ENCODE measurements at regions not wholly inside any gene's neighbourhood (a gene's known extent, or its start where the extent isn't known, plus 50 kb on each side); places are given as distances from the start of the nearest gene placed in this dataset.
A peak's percentile ranks its signal among the peaks of the same experiment; 100 is the strongest.
"Not testable (repeated sequence)": the region's sequence is repeated elsewhere in the genome, so short reads cannot be mapped to it uniquely, and the experiment has no call there.

DNA sequence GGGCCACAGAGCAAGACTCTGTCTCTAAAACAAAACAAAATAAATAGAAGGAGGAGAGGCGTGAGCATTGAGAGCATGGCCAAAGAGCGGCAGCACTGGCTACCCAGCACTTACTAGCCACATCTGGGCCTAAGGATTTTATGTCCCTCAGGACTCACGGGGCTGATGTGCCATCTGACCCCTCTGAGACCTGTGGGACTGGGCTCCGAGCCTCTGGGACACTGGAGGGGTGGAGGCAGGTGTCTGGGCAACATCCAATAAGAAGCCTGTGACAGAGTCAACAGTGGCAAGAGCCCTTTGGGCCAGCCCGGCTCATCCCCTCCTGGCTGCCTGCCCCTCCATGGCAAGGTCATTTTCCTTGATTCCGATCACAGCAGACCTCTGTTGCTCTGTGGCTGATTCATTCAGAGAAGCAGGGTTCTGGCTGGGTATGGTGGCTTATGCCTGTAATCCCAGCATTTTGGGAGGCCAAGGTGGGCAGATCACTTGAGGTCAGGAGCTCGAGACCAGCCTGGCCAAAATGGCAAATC is 60.7 kb downstream of the RRM2 start:
- DNase-seq (ENCODE audit: low spot score): no peak

DNA sequence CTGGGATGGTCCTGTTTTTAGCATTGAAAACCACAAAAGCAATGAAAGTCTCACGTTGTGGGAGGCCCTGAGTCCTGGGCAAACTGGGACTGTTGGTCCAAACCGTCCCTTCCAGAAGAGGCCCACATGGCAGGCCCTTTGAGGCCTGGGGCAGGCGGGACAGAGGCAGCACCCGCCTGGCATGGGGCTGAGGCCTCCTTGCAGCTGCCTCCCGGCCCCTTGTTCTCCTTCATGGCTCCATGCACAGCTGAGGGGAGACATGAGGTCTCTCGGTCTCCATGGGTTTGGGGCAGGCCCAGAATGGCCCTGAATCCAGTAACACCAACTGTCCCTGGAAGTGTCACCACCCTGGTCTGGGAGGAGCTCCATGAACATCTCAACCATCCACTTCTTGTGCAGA is 61.9 kb downstream of the RRM2 start:
- no peak for DNase-seq (ENCODE audit: low spot score)

DNA sequence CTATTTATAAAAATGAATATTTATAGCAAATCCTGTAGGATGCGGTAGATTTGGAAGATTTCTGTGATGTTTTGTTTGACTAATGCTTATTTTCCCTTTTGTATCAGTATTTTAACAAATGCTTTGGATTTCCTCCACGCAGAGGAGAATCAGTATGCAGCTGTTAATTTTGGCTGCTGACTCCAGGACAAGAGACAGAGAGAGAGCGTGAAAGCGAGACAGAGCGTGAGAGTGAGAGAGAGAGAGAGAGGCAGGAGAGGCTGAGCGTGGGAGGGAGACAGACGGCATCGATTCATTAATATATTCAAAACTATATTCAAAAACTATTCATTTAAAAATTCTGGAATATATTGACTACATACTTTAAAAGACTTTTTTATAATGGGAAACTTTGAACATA is 62.5 kb downstream of the RRM2 start:
- no peak for DNase-seq (ENCODE audit: low spot score)

DNA sequence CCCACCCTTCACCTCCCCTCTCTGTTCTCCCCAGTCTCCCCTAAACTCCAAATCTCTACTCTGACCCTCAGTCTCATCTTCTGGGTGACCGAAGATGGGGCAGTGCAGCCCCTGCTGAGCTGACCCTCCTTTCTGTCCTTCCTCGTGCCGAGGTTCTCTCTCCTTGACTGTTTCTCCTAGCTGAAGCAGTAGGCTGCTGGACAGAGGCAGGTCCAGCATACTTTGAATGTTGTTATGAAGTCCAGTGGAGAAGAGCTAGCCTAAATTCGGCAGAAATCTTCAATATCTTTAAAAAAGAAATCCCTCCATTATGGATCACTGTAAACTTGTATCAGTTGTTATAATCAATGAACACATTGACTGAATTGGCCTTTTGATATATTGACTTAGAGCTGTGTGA is 63.2 kb downstream of the RRM2 start:
- no peak for DNase-seq (ENCODE audit: low spot score)

DNA sequence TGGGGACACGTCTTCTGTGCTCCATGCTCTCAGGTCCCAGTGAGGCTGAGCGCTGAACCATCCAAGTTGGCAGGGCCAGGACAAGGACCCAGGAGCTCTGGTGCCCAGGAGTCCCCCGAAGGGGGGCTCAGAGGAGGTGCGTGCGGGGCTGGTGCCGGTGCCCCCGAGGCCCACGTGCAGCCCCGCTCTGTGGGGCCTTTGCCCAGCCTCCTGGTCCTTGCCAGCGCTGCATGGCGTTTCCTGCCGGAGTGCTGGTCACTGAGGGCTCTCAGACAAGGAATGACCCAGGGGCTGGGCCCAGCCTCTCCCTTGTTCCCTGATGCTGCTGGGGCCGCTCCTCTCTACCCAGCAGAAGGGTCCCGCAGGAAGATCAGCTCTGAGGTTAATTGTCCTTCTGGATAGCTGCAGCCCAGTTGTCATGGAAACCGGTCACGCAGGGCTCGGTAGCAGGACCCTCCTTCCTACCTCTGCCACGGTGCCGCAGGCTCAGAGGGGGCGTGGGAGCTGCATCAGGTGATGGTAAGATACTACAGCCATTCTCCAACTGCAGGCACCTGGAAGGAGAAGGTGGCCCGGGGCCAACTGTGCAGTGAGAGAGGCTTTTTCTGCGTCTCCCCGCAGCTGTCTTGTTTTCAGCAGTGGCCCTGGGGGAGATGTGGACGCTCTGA is 64.5 kb downstream of the RRM2 start:
- DNase-seq (ENCODE audit: low spot score): no peak

DNA sequence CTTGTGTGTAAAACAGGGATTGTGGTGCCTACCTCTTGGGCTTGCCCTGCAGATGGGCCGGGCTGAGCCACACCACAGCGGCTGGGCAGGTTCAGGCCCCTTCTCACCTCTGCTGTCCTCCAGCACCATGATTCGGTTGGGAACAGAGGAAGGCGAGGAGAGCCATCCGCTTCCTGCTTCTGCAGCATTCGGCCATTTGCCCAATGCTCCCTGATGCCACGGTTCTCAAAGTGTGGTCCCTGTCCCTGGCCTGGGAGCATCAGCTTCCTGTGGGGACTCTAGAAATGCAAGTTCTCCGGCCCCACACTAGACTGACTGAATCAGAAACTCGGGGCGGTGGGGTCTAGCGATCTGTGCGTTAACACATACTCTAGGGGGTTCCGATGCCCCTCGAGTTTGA is 65.1 kb downstream of the RRM2 start:
- DNase-seq (ENCODE audit: low spot score): no peak

DNA sequence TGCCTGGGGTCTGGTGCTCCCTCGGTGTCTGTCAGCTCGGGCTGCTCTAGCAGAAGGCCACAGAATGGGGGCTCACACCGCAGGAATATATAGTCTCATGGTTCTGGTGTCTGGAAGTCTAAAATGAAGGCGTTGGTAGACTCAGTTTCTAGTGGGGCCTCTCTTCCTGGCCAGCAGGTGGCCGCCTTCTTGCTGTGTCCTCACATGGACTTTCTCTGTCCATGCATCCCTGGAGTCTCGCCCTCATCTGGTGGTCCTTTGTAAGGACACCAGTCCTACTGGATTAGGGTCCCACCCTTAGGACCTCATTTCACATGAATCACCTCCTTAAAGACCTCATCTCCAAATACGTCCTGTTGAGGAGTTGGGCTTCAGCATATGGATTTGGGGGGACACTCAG is 65.7 kb downstream of the RRM2 start:
- peak; percentile 19 for DNase-seq (ENCODE audit: low spot score)

DNA sequence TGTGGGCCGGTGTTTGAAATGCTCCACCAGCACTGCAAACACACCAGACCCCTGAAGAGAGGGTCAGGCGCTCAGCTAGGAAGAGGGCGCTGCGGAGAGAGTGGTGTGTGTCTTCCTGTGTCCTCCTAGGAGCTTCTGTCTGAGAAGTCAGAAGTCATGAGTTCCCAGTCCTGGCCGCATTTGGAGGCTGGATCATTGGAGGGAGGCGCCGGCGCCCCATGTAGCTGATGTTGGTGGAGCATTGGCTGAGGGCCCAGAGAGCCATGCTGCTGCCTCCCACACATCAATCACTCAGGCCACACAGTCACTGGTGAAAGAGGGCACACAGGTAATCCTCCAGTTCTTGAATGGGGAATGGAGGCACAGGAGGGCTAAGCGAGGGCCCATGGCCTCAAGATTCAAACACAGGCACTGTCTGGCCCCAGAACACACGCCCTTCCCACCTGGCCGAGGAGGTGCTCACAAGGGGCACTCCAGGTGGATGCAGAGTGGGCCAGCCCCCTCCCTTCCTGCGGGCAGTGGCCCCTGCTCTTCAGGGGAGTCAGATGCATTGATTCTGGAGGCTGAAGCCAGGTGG is 66.3 kb downstream of the RRM2 start:
- DNase-seq (ENCODE audit: low spot score): no peak

DNA sequence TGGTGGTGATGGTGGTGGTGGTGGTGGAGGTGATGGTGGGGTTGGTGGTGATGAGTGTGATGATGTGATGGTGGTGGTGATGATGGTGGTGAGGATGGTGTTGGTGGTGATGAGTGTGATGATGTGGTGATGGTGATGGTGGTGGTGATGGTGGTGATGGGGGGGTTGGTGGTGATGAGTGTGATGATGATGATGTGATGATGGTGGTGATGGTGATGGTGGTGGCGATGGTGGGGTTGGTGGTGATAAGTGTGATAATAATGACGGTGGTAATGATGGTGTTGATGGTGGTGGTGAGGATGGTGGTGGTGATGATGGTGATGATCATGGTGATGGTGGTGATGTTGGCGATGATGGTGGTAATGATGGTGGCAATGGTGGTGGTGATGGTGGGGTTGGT is 67.7 kb downstream of the RRM2 start:
- DNase-seq (ENCODE audit: low spot score): no peak

DNA sequence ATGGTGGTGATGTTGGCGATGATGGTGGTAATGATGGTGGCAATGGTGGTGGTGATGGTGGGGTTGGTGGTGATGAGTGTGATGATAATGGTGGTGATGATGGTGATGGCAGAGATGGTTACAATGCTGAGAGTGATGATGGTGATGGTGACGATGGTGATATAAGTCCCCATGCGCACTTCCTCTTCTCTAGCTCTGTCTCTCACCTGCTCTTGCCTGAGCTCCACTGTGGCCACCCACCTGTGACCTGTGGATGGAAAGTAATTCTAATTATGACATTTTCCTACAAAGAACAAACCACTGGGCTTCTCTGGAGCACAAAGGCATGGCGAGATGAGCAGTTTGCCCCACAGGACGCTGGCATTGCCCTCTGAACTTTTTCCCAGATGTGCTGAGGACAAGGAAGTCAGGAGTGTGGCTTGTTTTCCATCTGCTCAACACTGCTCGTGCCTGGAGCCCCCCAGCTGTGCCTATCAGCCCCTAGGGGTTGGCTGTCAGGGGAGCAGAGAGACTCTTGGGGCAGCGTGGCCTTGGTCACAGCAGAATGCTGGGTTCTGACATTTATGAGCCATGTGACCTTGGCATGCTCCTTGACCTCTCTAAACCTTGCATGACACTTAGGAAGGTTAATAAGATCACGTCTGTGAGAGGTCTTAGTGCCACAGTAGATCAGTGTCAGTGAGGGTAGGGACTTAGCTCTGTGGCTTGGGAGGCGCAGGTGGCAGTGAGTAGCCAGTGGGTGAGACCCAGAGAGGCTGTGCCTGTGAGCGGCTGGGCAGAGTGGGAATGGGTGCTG is 68.4 kb downstream of the RRM2 start:
- DNase-seq (ENCODE audit: low spot score): no peak

DNA sequence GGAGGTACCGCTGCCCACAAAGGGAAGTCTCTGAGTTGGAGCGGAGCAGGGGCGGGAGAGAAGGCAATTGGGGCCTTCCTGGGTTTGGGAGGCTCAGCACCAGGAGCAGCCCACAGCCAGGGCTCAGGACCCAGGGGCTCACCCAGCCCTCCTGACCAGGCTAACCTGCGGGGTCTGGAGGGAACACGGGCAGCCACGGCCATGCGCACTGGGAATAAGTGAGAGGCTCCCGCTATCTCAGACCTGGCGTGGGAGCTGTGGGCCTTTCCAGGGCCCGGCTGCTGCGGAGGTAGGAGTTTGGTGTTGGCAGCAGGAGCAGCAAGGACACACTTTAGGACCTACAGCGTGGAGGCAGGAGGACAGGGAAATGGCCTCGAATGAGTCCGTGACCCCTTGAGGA is 69.0 kb downstream of the RRM2 start:
- no peak for DNase-seq (ENCODE audit: low spot score)

DNA sequence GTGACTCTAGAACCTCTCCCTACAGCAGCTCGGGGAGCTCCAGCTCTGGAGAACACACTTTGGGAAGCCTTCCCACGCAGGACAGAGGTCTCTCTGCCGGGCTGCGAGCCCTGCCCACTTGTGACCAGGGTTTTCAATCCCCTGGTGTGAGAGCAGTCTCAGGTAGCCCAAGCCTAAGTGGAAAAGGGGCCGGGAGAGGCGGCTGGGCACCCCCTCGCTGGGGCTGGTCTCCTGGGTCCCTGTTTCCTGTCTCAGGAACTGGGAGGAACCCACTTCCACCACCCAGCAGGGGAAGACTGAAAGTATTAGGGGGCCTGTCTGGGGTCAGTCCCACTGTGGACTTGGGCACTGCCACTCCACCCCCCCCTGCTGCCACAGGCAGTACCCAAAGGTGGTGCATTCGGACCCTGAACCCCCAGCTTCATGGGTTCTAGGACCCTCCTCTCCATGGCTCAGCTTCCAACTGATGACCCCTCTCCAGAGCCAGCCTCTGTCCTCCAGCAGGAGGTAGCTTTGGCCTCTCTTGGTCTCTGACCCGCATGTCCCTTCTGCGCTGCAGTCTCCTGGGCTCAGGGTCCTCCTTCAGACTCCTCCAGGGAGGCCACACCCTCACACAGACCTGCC is 70.0 kb downstream of the RRM2 start:
- no peak for DNase-seq (ENCODE audit: low spot score)

DNA sequence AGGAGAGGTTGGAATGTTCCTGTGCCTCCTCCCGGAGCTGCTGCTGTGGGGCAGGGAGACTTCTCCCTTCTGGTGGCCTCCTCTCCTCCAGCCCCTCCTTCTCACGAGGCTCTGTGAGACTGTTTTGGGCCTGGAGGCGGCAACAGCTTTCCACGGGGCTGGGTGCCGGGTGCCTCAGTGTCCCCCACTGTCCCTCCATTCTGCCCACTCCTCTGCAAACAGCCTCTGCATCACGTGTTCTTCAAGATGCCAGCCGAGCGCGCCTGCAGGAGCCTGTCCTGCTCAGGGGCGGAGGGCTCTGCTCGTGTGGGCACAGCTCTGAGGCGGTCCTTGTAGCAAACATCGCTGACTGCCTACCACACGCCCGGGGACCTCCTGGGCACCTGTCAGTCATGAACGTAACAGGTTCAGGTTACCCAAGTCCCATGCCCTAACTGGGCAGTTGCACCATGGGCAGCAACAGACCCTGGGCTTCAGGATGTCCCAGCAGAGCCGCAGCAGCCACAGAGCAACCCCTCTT is 70.8 kb downstream of the RRM2 start:
- DNase-seq (ENCODE audit: low spot score): no peak

DNA sequence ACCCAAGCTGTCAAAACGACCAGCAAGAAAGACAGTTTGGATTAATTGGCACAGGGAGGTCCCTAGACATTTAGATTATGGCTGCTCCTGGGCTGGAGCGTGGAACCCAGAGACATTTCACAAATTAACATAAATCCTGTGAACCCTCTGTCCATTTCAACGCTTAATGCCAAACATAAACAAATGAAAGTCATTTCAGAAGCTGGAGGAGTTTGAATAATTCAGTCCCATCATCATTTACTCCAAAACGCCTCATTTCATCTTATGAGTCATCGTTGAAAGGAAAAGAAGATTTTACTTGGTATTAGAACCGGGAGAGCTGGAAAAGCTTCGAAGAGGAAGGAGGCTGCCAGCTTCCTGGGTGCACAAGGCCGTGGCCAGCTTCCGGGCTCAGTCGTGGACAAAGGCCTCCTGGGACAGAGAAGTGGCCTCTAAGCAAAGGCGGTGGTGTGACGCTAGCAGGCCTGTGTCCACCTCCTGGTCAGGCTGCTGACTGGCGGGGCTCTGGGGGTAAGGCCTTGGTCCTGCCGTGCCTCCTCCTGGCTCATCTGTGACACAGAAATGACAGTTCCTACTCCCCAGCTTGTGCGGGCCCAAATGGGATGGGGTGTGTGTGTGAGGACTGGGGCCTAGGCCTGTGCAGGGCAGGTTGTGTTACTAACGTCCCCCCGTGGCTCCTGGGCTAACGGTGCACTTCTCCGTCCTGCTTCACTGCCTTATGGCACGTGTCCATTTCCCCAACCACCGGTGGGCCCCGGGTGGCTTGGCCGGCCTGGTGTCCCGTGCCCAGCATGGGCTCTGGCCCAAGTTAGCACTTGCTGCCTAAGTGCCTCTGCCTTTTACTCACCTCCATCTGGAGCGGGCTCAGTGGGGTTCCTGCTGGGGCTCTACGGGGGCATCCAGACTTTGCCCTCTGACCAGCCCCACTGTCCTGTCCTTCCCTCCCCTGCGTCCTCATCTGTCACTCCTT is 71.6 kb downstream of the RRM2 start:
- DNase-seq (ENCODE audit: low spot score): no peak

DNA sequence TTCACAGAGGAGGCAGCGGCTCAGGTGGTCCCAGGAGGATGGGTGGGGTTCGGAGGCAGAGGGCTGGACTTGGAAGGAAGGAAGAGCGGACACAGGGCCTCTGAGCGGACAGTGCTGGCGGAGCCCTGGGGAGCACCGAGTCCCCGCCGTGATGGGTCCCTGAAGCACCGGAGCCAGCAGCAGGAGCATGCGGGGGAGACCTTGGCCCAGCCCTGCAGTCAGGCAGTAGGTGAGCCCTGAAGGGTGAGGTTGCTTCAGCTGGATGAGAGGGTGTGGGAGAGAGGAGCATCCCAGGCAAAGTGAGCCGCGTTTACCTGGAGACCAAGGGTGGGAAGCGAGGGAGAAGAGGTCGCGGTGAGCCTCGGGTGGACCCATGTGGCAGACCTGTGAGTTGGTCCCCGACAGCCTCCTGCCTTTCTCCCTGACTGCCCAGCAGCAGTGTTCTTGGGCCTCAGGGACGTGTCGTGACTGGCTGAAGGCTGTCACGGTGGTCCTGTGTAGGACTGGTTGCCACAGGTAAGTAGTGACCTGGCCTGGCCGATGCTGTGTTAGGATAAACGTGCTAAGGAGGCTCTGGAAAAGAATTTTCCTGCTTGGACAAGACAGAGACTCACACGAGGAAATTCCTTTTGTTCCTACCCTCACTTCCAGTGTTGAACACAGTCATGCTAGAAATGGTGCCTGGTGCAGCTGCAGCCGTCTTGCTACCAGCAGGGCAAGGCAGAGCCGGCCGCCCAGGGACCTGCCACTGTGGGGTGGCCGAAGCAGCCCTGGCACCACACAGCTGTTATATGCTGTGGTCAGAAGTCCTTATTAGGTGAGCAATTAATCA is 73.0 kb downstream of the RRM2 start:
- no peak for DNase-seq (ENCODE audit: low spot score)

DNA sequence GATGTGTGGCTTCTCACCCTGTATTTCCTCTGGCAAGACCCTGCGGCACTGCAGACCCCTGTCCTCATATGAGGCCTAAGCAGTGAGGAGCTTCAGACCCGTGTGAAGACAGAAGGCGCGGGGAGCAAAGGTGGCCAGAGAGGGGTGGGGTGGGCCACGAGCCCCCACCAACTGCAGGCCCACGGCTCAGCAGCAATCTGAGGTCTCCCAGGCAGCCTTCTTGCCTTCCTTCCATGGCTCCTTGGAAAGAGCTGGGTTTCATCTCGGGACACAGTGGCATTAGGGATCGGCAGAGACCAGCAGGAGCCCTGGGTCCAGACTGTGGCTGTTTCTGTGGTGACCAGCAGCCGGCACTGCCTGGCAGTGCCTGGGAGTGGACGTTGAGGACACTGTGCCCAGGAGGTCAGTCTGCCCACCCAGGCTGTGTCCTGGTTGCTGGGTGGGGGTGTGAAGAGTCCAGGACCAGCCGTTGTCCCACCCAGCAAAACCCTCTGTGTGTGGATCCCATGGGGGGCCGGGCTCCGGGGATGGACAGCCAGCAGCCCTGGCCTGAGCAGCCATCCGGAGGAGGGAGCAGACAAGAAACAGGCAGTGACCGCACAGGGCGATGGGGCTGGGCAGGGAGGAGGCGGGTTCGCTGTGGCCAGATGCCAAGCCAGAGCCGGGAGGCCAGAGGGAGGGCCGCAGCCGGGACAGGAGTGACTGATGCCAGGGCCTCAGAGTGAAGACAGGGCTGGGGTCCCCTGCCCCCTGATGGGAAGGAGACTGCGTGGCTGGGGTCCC is 73.8 kb downstream of the RRM2 start:
- DNase-seq (ENCODE audit: low spot score): peak; percentile 17

DNA sequence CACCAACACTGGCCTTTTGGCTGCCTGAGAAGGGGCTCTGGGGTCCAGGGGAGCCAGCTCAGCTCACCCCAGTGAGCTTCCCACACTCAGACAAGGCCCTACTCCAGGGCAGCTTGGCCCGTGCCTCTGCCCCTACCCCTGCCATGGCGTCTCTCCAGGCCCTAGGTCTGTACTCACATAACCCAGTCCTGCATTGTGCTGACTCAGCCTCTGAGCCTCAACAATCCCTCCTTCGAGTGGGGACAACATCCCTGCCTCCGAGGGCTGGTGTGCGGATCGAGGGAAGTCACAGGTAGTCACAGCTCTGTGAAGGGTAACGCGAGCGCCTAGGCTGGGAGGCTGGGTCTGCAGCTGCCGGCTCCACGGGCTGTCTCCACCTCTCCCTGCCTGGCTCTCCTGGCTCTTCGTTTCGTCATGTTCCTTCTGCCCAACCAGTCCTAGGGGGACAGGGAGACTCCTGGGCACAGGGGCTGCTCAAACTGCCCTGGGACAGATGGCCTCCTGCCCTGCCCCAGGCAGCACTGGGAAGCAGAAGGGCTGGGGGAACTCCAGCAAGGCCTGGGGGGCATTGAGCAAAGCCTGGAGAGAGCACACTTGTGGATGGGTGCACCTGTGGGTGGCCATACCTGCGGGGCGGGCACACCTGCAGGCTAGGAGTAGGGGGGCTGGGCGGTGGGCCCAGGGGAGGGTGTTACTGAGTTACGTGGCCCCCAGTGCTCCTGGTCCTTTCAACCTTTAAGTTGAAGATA is 74.6 kb downstream of the RRM2 start:
- DNase-seq (ENCODE audit: low spot score): no peak

DNA sequence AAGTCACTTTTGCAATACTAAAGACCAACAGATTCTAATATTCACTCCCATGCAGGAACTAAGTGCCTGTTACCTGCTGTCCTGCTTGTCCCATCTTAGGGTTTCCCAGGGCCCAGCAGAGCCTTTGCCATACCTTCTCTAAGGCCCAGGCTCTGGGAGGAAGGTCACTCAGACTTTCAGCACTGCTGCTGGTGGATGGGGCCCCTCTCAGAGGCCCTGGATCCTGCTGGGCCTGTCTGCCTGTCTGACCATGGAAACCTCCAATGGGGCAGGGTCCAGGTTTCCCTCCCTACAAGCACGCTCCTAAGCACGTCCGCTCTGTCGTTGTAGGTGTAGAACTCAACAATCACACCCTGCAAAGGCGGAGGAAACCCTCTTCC is 75.1 kb downstream of the RRM2 start:
- DNase-seq (ENCODE audit: low spot score): no peak

DNA sequence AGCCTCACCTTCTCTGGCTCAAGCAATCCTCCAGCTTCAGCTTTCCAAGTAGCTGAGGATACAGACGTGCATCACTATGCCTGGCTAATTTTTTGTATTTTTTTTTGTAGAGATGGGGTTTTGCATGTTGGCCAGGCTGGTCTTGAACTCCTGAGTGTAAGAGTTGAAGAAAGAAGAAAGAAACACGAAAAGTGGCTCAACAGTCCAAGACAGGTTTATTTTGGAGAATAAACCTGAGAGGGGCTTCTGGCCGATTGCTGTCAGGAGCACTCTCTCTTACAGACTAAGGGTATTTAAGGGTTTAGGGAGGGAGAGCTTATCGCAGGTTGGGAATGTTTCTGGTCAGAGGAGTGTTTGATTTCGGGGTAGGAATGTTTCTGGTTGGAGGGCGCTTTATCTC is 75.9 kb downstream of the RRM2 start:
- not testable (repeated sequence) for DNase-seq (ENCODE audit: low spot score)

Data from mucosa of gallbladder (tissue), 1 donor.